ENCODE measurements at regions not wholly inside any gene's neighbourhood (a gene's known extent, or its start where the extent isn't known, plus 50 kb on each side); places are given as distances from the start of the nearest gene placed in this dataset.

DNA sequence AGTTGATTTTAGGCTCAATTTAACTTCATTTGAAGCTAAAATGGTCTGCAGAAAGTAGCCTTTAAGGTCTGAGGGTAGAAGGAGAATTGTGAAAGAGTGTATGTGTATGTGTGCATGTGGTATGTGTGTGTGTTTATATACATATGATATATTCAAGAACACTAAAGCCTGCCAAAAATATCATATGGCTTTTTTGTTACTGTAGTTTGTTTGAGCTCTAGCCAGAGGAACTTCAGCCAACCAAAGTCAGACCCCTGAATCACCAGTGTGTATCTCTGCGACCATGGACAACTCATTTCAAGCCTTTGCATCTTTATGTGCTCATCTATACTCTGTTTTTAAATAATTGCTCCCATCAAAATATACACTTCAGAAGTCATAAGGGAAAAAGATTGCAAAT lies 58.4 kb upstream of the HDAC9 start:
- Histone ChIP-seq H3K36me3 (no peaks in the 10 kb centered on the region), H3K4me3 (no peak overlapping the region), H3K4me1 (no peaks in the 10 kb centered on the region), H3K9me3 (no peaks in the 10 kb centered on the region), H3K27me3 (no peaks in the 10 kb centered on the region), H3K27ac (no peak overlapping the region)
- TF ChIP-seq, protein P1, sequence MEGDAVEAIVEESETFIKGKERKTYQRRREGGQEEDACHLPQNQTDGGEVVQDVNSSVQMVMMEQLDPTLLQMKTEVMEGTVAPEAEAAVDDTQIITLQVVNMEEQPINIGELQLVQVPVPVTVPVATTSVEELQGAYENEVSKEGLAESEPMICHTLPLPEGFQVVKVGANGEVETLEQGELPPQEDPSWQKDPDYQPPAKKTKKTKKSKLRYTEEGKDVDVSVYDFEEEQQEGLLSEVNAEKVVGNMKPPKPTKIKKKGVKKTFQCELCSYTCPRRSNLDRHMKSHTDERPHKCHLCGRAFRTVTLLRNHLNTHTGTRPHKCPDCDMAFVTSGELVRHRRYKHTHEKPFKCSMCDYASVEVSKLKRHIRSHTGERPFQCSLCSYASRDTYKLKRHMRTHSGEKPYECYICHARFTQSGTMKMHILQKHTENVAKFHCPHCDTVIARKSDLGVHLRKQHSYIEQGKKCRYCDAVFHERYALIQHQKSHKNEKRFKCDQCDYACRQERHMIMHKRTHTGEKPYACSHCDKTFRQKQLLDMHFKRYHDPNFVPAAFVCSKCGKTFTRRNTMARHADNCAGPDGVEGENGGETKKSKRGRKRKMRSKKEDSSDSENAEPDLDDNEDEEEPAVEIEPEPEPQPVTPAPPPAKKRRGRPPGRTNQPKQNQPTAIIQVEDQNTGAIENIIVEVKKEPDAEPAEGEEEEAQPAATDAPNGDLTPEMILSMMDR (IDR thresholded peaks at IDR 0.05) = no peak
- TF ChIP-seq POLR2A (IDR thresholded peaks at IDR 0.05) = no peak
- DNase-seq = no peak

DNA sequence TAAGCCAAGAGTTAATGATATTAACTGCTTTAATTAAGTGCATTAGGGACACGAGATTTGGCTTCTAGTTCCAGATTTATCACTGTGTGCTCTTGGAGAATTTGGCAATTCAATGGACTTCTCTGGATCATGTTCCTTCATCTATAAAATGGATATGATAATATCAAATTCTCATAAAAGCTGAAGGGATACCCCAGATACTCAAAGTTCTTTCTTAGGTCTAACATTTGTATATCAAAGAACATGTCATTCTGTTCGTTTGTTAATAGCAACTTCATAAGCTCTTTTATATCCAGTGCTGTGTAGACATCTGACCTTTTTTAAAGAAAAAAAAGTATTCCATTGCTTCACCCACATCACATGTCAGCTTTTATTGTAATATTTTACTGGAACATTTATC lies 54.6 kb upstream of the HDAC9 start:
- no peaks in the 10 kb centered on the region for H3K36me3 ChIP-seq
- H3K9me3 ChIP-seq = no peaks in the 10 kb centered on the region
- DNase-seq = no peak
- no peak overlapping the region for H3K4me3 ChIP-seq
- TF ChIP-seq, protein P1 (IDR thresholded peaks at IDR 0.05) = no peak
- H3K27ac ChIP-seq = no peak overlapping the region
- H3K4me1 ChIP-seq = no peaks in the 10 kb centered on the region
- no peaks in the 10 kb centered on the region for H3K27me3 ChIP-seq

DNA sequence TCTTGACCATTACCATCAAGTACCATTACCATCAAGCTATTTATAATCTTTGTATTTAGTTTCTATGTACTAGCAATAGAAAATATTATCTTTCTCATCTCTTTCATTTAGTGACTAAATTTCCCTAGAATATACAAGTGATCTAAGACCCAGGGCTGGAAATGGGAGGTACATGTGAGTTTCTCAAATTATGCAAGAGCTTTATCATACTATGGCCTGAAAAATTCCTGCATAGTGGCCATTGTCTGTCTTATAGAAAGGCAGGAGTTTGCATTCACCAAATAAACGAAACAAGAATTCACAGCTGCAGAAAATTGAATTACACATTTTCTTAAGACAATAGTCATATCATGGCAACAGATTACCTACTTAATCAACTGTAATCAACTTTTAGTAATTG lies 50.7 kb upstream of the HDAC9 start:
- TF ChIP-seq, protein P1 (IDR thresholded peaks at IDR 0.05) = no peak
- TF ChIP-seq POLR2A (IDR thresholded peaks at IDR 0.05) = no peak
- no peaks in the 10 kb centered on the region for H3K27me3 ChIP-seq
- H3K36me3 ChIP-seq = no peaks in the 10 kb centered on the region
- H3K27ac ChIP-seq = no peak overlapping the region
- no peak overlapping the region for H3K4me3 ChIP-seq
- DNase-seq = no peak
- no peaks in the 10 kb centered on the region for H3K9me3 ChIP-seq
- H3K4me1 ChIP-seq = no peaks in the 10 kb centered on the region

DNA sequence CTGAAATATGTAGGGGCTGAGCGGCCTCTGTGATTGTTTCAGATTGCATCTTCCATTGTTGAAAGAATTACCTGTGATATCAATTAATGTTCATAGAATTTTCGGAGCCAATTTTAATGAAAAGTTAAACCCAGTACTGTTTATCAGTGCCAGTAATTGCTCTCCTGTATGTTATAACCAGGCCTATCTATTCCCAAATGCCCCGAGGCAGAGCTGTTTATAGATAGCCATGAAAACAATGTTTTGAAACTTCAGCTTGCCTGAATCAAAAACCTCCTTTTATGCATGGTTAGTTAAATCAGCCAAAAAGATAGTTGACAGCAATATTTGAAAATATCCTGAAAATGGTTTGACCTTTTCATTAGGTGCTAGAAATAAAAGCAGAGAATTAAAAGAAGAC lies 50.1 kb upstream of the HDAC9 start:
- DNase-seq = no peak
- no peaks in the 10 kb centered on the region for H3K36me3 ChIP-seq
- H3K9me3 ChIP-seq = no peaks in the 10 kb centered on the region
- no peak overlapping the region for H3K4me3 ChIP-seq
- no peak overlapping the region for H3K27ac ChIP-seq
- no peaks in the 10 kb centered on the region for H3K27me3 ChIP-seq
- TF ChIP-seq, protein P1 (IDR thresholded peaks at IDR 0.05) = no peak
- no peak for TF ChIP-seq POLR2A (IDR thresholded peaks at IDR 0.05)
- H3K4me1 ChIP-seq = no peaks in the 10 kb centered on the region

Small RNA genes in the stretch of these regions (small RNA-seq; reads per million reads assigned to genes)
- gene MIR1302-6 = 0 reads per million in 2 donors

Measured in Peyer's patch (tissue), 4 donors.